Mammary epithelial cell (primary cell): ENCODE measurements at regions not wholly inside any gene's neighbourhood (a gene's known extent, or its start where the extent isn't known, plus 50 kb on each side); places are given as distances from the start of the nearest gene placed in this dataset.

Experiments used
- CTCF ChIP-seq, 2 donors: IDR thresholded peaks in 1 of 2; conservative IDR thresholded peaks in 1 of 2; 2 replicates each; pipeline ENCODE4 v1.5.1; 2011 to 2012; ENCODE audit warnings: inconsistent platforms in 2 of 2, low read length in 2 of 2, mild to moderate bottlenecking in 2 of 2, control low read depth in 1 of 2, low read depth in 1 of 2; ENCODE audit not compliant: insufficient read depth in 1 of 2; ENCODE audit errors: extremely low read depth in 1 of 2
- EZH2 ChIP-seq: IDR thresholded peaks from 2 replicates; pipeline ENCODE4 v1.6.1; 2012; ENCODE audit warnings: low read length, inconsistent platforms, borderline replicate concordance

GRCh38 chr3:139122612-139123011, 77.9 kb upstream of the PRR23C start:
- TF ChIP-seq CTCF (conservative IDR thresholded peaks at IDR 0.05 in 1 of 2, IDR thresholded peaks at IDR 0.05 in 1 of 2; ENCODE audit: extremely low read depth in 1 of 2, insufficient read depth in 1 of 2, low read depth in 1 of 2, low read length in 2 of 2) = no peak
- no peak for TF ChIP-seq EZH2
